ENCODE measurements at regions not wholly inside any gene's neighbourhood (a gene's known extent, or its start where the extent isn't known, plus 50 kb on each side); places are given as distances from the start of the nearest gene placed in this dataset.

GRCh38 chr5:5063533-5063953 lies 76.6 kb upstream of the ADAMTS16 start:
- Histone ChIP-seq H3K4me1 (peaks cover 12% of the 10 kb centered on the region; the same call in 2 of the 3 replicates), H3K27ac (no peak overlapping the region), H3K4me3 (no peak overlapping the region), H3K4me2 (peak overlapping the region; percentile 20; the same call in 2 of the 3 replicates), H3K9me3 (no peaks in the 10 kb centered on the region)
- POLR2A ChIA-PET: no interaction called here
- ATAC-seq (peak; percentile 74 to 84), DNase-seq (ENCODE audit: low read depth in 1 of 2, low spot score in 1 of 2) (peak; percentile 9 to 22), FAIRE-seq (no peak)
- TF ChIP-seq SMC3 (IDR thresholded peaks at IDR 0.05) (no peak), RAD21 (conservative IDR thresholded peaks at IDR 0.05 in 1 of 2, IDR thresholded peaks at IDR 0.05 in 1 of 2) (peak; percentile 14 to 22; a peak in 1 of 5 replicates), HES2 (IDR thresholded peaks at IDR 0.05) (no peak)
- CTCF ChIA-PET: no interaction called here
- 0% methylated on average over 3 of the region's 3 CpGs for WGBS (ENCODE audit: missing lambda C conversion rate)

- no peak for TF ChIP-seq MAFK (IDR thresholded peaks at IDR 0.05; ENCODE audit: partially characterized antibody)
- no peak for TF ChIP-seq GATA3 (IDR thresholded peaks at IDR 0.05; ENCODE audit: borderline replicate concordance)
- no peak for TF ChIP-seq PHF8 (IDR thresholded peaks at IDR 0.05; ENCODE audit: borderline replicate concordance, low read depth)
- no peak for TF ChIP-seq REST (IDR thresholded peaks at IDR 0.05)
- no peak for TF ChIP-seq NR3C1 (IDR thresholded peaks at IDR 0.05)
- no peak for TF ChIP-seq RARB (CRISPR knock-in tag; IDR thresholded peaks at IDR 0.05)
- TF ChIP-seq HDAC2 (IDR thresholded peaks at IDR 0.05): no peak
Observed at GRCh38 chr5:5065472-5065871, 74.7 kb upstream of the ADAMTS16 start.

GRCh38 chr5:5066276-5067186 lies 73.6 kb upstream of the ADAMTS16 start:
- no peak overlapping the region for H3K4me3 ChIP-seq
- H3K4me2 ChIP-seq: peak overlapping the region; percentile 23; the same call in 1 of the 3 replicates
- CTCF ChIA-PET: no interaction called here

More at GRCh38 chr5:5065472-5065871, 74.7 kb upstream of the ADAMTS16 start:
- DNase-seq (ENCODE audit: low read depth in 1 of 2, low spot score in 1 of 2): no peak
- no peak overlapping the region for H3K27ac ChIP-seq
- peaks cover 12% of the 10 kb centered on the region; the same call in 2 of the 3 replicates for H3K4me1 ChIP-seq
- ChIA-PET POLR2A (no interaction called here), CTCF (interaction anchor here (1.5 kb wide), 1 partner anchor 75 kb away, joined by 5 read pairs; no protein-coding TSS in a partner anchor)
- H3K9me3 ChIP-seq: no peaks in the 10 kb centered on the region
- WGBS (ENCODE audit: missing lambda C conversion rate): 68% methylated on average over 4 of the region's 4 CpGs
- H3K4me2 ChIP-seq: no peak overlapping the region
- H3K4me3 ChIP-seq: no peak overlapping the region
- ATAC-seq: no peak
- FAIRE-seq: no peak

GRCh38 chr5:5069851-5070250 lies 70.3 kb upstream of the ADAMTS16 start:
- no peaks in the 10 kb centered on the region; the same call in 2 of the 3 replicates for H3K4me1 ChIP-seq
- H3K4me2 ChIP-seq: no peak overlapping the region
- H3K4me3 ChIP-seq: no peak overlapping the region
- H3K9me3 ChIP-seq: 0 out of 3 replicates have a peak, but pooled peaks cover 2% of the 10 kb centered on the region
- H3K27ac ChIP-seq: no peak overlapping the region
- no peak for ATAC-seq
- FAIRE-seq: no peak
- ChIA-PET CTCF (no interaction called here), POLR2A (no interaction called here)
- DNase-seq (ENCODE audit: low read depth in 1 of 2, low spot score in 1 of 2): no peak
- TF ChIP-seq EHF (CRISPR knock-in tag; IDR thresholded peaks at IDR 0.05) (no peak), JUNB (IDR thresholded peaks at IDR 0.05) (no peak), HES2 (IDR thresholded peaks at IDR 0.05) (no peak), BHLHE40 (IDR thresholded peaks at IDR 0.05; ENCODE audit: low read depth, low read length) (no peak), HEYL (CRISPR knock-in tag; IDR thresholded peaks at IDR 0.05) (no peak), CBX8 (IDR thresholded peaks at IDR 0.05) (no peak), EP300 (IDR thresholded peaks at IDR 0.05) (no peak), HOXB5 (CRISPR knock-in tag; IDR thresholded peaks at IDR 0.05) (no peak), MAFK (IDR thresholded peaks at IDR 0.05; ENCODE audit: partially characterized antibody) (no peak), FOXS1 (CRISPR knock-in tag; IDR thresholded peaks at IDR 0.05) (no peak), KDM1A (IDR thresholded peaks at IDR 0.05; ENCODE audit: low read depth) (no peak), KDM5A (IDR thresholded peaks at IDR 0.05) (no peak), HDAC2 (IDR thresholded peaks at IDR 0.05) (no peak)
- WGBS (ENCODE audit: missing lambda C conversion rate): 4% methylated on average over 5 of the region's 5 CpGs

More at GRCh38 chr5:5066276-5067186, 73.6 kb upstream of the ADAMTS16 start:
- Histone ChIP-seq H3K4me1 (peaks cover 12% of the 10 kb centered on the region; the same call in 2 of the 3 replicates), H3K9me3 (0 out of 3 replicates have a peak, but pooled peaks cover 2% of the 10 kb centered on the region), H3K27ac (no peak overlapping the region)
- WGBS (ENCODE audit: missing lambda C conversion rate): 8% methylated on average over 6 of the region's 6 CpGs
- DNase-seq (ENCODE audit: low read depth in 1 of 2, low spot score in 1 of 2) (no peak), ATAC-seq (no peak), FAIRE-seq (no peak)
- POLR2A ChIA-PET: no interaction called here
- no peak for TF ChIP-seq JUNB (IDR thresholded peaks at IDR 0.05)
